Astrocyte of the hippocampus (primary cell): ENCODE measurements at regions not wholly inside any gene's neighbourhood (a gene's known extent, or its start where the extent isn't known, plus 50 kb on each side); places are given as distances from the start of the nearest gene placed in this dataset.

Source experiments
- DNase-seq: peaks from one replicate; pipeline ENCODE4 v3.0.0; 2011; ENCODE audit warnings: low read depth, low spot score

DNA sequence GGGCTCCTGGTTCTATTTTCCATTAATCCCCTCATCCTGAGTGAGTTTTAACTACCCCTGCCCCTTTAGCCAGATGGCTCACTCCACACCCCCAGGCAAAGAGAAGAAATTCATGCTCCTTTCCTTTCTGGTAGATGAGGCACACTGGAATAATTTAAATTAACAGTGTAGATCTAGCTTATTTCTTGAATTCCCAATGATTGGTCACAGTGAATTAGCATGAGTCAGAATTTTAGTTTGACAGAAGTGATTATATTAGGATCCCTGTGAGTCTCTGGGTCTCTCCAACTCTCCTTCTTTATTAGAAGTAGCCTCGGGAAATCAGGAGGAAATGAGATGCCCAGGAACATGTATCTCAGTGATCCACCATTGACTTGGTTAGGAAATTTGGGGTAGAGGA, 103.1 kb upstream of the KAZN start:
- DNase-seq: peak; percentile 19

DNA sequence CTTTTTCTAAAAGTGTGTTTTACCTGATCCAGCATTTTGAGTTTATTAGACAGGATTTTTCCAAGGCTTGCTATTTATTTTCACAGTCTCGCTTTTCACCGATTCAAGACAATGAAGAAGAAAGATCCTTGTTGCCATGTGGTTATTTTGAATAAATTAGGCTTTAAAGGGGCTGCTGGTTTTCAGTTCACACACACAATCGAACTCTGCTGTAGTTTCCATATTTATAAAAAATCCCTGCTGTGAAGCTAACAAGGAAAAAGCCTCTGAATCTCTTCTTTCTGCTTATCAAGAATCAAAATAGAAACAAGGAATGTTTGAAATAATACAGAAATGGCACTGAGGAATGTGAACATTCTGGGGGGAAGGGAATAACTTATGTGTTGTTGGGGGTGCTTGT, 102.5 kb upstream of the KAZN start:
- DNase-seq: peak; percentile 20

DNA sequence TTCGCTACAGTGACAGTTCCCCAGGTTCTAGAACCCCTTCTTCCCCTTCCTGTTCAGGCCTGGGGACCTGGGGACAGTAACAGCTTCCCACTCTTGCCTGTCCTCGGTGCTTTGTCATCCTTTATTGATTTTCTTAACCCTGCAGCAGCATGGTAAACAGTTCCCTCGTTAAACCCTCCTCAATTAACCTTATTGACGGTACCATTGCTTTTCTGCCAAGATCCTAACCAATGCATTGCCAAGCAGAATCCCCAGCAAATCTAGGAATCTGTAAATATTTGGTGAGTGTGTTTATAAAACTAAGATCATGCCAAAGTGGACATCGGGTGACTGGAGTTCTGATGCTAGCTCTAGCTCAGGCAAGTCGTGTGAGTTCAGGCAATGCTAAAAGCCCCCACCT, 99.6 kb upstream of the KAZN start:
- DNase-seq: no peak

DNA sequence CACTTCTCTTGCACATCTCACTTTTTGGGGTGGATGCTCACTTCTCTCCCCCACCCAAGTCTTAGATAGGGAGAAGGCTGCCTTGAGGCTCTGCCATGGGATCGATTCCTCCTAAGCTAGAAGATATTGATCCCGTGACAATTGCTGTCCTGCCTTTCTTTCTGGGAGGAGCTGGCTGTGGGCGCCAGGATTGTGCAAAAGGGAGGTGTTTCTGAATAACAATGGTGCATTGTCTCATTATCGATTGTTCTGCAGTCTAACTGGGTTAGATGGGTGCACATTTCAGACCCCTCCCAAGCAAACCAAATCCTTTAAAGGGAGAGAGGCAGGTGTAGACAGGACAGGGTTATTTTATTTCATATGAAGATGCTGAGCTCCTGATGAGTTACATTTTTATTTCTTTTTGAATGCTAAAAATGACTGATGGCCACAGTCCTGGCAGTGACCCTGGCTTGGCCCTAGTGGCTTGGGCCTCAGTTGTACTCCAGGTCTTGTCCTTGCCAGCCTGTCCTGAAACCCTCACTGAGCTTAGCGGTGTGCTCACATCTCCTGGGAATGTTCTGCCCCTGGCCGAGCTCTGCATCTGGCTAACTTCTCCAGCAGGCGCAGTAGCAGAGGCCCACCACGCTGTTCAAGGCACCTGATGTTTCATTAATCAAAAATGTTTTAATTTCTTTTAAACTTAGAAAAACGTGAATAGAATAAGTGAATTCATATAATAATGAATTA, 99.0 kb upstream of the KAZN start:
- DNase-seq: no peak

DNA sequence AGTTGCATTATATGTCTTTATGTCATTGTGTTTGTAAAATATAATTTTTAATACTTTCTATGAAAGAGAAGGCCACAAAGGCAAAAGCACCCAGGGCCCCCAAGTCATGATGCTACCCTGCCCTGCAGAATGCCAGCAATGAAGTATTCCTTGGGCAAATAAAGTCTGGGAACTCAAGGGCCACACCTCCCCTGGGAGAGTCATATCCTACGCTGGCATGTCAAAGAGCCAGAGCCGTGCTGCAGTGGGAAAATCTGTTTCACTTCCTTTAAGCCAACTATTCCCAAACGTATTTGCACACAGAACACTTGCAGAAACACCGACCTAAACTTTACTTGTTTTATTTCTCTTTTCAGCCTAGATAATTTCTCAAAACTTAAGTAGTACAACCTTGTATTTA, 98.4 kb upstream of the KAZN start:
- no peak for DNase-seq

DNA sequence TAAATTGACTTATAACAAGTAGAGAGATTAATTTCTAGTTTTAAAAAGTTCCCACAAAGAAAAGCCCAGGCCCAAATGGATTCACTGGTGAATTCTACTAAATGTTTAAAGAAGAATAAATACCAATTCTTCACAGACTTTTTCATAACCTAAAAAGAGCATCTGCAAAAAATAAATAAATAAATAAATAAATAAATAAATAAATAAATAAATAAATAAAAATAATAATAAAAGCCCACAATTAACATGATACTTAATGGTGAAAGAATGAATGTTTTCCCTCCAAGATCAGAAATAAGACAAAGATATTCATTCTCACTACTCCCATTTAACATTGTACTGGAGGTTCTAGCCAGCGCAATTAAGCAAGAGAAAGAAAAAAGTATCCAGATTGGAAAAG, 97.6 kb upstream of the KAZN start:
- DNase-seq: no peak

DNA sequence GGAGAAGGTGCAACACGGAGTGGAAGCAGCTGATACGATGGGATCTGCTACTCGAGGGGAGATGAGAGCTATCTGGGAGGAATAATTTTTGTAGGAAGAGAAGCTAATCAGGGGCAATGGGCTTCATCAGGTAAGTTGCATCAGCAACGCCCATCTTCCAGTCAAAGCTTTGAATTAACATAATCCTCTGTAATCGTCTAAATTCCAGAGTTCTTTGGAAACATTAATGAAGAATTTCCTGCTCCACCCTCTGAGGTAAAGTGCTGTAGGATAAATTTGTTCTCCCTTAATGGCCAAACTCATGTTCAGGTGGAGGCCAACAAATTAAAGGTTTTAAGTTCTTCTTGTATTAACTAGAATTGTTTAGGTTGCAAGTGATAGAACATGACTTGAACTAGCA, 94.0 kb upstream of the KAZN start:
- DNase-seq: no peak

DNA sequence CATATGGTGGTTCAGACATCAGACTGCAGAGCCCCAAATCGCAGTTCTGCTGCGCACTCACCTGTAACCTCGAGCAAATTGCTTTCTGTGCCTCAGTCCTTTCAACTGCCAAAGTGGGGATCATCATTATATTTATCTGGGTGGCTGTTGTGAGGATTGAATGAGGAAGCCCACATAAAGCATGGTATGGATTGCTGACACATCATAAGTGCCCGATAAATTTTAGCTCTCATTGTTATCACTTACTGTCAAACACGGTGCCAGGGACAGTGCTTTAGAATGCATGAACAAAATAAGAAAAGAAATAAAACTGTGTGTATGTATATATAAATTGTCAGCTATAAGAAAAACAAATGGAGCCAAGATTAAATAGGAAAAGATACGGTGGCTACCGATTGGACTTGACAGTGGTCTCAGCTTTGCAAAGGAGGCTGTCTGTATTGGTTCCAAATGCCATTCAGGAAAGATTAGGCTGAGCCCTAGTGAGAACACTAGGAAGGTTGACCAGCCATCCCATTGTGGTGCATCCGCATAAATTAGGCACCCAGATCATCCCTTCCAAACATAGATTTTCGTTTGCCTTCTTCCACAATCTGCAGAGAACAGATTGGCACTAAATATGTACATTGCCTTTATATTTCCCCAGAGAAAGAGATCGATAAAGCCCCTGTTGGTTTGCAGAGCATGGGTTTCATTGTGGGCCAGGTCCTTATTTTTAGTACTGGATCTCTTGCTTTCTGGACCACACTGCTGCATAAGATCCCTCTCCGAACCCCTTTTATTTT, 91.8 kb upstream of the KAZN start:
- no peak for DNase-seq

DNA sequence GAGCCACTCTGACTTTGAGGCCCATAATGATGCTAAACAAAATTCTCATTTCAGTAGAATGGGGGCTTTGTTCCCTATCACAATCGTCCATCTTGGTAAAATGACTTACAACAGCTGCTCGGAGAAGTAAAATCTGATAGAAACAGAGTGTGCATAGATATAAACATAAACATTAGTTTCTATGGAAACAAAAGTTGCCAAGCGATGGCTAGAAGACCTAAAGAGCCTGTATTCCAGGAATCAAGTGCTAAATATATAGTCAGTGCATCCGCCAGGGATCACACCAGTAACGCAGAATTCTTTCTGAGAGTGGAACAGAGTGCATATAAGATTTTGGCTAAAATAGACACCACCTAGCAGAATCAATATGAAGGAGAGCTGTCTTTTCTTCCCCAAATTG, 91.2 kb upstream of the KAZN start:
- no peak for DNase-seq

DNA sequence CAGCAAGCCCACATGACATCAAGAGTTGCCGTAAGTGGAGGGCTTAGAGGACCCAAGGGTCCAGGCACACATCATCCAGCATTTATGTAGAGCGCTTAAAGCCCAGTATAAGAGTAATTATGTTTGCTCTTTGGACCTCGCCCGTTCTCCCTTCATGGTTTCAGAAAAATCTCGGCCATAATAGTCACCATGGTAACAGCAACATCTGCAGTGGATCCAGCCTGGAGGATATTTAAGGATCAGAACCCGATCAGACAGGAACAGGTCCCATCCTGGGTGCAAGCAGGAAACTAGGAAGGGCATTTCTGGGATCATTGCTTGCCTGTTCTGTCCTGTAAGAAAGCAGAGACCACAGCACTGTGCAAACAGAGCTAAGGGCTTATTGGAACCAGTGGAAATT, 89.9 kb upstream of the KAZN start:
- no peak for DNase-seq

DNA sequence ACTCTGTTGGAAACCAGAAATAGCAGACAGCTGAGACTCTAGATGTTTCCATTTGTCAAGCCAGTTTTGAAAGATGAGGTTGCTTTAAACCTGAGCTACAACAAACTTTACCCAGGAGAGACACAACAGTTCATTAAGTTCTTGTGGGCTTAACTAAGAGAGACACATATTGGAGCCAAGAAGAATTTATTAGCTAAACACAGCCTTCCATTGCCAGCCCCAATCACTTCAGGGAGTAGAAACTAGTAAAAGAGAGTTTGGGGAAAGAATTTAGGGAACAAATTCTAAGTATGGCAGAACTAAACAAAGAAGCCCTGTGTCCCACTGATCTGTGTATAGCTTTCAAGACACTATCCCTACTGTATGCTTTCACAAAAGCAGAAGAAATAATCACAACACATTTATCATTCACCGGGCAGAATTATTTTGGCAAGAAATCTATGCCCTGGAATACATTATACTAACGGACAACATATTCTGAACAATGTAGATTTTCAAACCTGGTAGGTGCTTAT, 87.3 kb upstream of the KAZN start:
- DNase-seq: no peak

DNA sequence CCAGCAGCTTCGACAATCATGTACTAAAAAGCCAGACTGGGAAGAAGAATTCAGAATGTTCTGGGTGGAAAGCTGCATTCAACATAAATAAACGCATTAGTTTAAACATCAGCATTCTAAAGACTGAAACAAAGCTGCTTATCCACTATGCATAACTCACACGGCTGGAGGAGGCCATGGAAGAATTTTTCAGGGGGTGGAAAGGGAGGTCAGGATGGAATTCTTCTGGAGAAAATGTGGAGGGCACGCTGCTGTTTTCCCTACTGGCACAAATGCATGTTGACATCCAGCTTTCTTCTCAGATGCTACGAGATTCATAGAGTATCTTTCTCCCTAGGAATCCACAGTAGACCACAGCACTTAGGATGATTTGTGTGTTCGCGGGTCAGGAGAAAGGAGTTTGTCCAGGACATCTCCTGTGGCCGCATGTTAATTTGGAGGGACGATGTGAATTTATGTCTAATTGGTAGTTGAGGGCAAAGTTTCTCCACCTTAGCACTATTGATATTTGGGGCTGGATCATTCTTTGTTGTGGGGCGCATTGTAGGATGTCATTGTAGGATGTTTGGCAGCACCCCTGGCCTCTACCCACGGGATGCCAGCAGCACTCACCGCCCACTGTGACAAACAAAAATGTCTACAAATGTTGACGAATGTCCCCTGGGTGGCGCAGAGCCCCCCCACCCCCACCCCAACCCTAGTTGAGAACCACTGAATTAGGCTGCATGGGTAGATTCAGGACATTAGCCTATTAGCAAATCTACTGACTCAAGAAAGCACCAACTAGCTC, 86.5 kb upstream of the KAZN start:
- no peak for DNase-seq

DNA sequence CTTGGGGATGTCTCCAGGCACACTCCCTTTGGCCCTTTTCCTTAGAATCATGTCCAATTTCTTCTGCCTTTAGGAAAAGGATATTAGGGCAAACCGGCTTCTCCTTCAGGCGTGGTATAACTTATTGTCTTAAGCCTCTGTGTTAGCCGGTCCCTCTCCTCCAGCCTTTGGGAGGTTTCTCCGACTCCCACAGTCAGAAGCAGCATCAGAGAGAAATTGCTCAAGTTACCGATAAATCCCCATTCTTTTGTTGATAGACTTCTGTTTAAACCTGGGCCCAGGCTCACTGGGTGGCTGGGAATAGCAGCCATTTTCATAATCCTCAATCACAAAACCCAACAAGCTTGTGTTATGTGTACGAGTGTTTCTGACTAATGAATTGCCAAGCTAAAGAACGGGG, 85.4 kb upstream of the KAZN start:
- no peak for DNase-seq

DNA sequence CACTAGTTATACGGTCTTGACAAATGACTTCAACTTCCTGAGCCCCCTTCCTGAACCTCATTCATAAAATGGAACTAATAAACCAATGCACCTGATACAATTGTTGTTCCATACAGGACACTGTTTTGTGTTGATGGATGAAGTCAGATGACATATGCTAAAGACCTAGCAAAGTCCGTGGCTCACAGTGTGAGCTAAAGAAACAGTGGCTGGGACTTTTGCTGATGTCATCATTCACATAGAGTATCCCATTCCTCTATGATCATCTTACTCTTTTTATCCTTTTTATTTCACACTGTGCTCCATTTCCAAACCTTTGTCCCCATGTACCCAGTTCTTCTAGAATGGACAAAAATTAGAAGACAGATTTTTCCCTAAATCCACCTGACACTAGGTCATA, 83.7 kb upstream of the KAZN start:
- DNase-seq: no peak

DNA sequence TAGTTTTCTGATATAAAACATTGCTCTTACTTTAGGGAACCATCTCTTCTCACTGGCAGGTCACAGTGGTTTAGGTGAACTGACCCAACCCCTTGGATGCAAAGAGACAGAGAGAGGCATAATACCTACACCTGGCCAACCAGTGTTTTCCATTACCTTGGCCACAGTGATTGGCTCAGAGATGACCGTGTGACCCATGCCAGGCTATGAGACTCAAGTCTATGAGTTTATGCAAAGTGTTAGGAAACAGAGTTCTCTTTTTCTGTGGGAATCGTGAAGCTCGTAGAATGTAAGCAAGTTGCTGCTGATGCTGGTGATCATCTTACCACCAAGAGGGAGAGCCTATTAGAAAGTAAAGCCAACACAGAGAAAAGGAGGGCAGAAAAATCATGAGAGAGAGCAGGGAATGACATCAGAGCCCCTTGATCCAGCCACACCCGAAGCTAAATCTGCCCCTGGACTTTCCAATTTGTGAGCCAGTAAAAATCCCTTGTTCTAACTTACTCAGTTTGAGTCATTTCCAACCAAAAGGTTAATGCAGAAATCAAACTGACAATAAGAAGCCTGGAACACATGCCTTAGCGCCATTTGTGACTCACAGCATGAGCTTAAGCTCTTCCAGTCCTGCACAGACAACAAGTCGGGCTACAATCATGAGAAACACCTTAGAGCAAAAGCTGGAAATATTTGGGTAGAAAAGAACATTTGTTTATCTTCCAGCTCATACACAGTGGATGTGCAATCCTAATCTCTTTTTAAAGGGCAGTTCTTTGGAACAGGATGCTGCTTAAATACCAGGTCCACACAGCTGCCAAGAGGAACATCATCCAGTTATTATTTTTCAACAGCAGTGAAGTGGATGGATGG, 81.3 kb upstream of the KAZN start:
- peak; percentile 76 for DNase-seq

DNA sequence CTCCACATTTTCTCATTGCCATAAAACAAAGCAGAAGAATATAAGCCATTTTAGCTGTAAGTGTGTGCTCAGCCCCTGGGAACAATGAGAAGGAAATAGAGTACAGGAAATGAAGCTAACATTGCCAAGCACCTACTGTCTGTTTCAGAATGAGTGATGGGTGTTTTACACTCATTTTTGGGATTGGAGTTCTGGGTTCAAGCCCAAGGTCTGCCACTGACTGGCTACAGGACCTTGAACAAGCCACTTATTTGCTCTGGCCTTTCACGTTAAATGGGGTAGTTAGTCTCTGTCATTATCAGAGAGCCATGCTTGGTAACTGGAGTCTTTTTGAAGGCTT, 80.7 kb upstream of the KAZN start:
- DNase-seq: no peak

DNA sequence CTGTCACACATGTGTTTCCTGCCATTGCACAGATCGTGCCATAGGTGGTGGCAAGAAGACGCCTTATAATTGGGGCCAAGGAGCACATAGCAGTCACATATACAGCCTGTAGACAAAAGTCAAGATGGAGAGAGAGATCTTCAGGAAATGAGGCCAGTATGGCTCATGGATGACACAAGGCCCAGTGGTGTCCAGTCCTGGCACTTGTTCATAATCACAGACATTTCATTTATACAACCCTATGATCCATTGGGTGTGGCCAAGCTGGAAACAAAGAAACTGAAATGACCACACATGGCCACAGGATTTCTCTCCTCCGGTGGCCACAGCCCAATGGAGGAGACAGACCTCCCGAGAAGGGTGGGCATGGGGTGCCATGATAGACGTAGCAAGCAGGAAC, 78.5 kb upstream of the KAZN start:
- no peak for DNase-seq

DNA sequence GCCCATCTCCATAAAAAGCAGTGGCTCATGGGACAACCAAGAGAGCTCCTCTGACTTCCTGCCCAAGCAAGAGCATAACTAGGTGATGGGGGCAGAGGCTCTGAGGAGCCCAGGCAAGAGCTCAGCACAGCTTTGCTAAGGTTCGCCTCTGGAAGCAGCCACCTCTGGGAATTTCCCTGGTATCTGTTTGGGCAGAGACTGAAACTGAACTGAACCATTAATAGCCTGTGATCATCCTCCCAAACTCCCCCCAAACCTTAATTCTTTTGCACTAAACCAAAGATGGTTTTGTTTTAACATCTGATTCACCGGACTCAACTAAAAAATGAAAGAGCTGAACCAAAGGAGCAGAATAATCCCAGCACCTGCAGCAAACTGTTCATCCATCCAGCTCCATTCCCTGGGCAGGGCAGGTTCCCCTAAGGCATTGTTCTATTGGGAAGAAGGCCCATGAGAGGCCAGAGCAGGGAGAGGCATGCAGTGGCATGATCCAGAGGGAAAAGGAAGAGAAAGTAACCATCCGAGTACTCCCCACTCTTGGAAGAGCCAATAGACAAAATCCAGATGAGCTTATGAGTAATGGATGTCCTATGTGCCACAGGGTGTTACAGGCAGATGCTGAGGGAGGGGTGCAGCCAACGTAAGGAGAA, 77.8 kb upstream of the KAZN start:
- no peak for DNase-seq

DNA sequence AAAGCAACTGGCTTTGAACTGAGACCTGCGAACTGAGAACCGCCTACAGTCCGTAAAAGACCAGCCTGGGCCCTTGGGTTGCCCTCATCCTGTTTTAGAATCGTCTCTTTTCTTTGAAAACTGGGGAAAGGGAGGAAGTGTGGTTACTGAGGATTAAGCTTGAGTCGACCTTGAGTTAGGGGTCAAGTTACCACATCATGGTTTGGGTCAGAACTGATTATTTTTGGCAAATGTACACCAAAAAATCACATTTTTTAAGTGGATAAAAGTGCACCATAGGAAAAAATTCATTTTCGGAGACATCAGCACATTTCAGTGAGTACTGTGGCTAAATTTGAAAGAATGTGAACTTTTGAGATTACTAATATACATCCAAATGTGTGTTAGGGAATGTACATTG, 76.9 kb upstream of the KAZN start:
- no peak for DNase-seq

DNA sequence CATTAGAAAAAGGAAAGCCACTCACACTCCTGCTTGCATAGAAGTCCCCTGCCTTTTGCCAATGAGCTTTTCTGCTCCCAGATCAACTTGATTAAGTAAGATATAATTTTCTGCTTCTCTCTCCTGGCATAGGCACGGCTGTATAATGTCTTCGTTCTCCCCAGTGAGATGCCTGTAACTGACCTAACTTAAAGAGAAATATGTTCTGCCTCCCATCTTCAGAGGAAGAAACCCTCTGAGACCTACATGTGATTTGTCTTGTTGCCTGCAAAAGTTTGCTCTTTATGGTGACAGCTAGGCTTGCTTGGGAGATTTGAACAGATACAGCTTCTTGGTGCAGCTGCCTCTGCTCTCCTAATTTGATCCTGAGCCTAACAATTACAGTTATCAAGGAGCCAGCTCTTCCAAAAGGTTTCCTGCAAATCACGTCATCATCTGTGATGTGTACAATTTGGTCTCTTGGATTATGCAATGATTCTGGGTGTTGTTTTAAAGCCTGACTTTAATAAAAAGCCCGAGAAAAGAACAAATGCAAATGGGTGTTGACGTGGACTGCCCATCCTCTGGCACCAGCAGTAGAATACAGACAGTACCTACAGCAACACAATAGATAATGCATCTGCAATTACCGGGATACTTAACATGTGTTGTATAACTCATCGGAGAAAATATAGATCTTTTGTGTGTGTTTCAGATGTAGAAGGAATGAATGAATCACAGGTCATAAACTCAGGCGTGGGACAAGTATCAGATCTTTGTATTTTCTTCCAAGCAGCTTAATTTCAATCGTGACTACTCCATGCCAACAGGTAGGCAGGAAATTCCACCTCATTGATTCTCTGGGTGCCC, 76.2 kb upstream of the KAZN start:
- DNase-seq: peak; percentile 38
